MM.1S (cell line): ENCODE measurements at regions not wholly inside any gene's neighbourhood (a gene's known extent, or its start where the extent isn't known, plus 50 kb on each side); places are given as distances from the start of the nearest gene placed in this dataset.
A peak's percentile ranks its signal among the peaks of the same experiment; 100 is the strongest.

Source experiments
- DNase-seq: peaks from one replicate; pipeline ENCODE4 v3.0.0-alpha.2; 2015
- H2AFZ ChIP-seq: fragments of 300-600 bp; sonication (generic); 2 replicates; pipeline ENCODE4 v1.6.0; 2016; ENCODE audit warnings: antibody characterized with exemption, low read length
- H3F3A ChIP-seq: fragments of 300-600 bp; sonication (generic); 2 replicates; pipeline ENCODE4 v1.6.1; 2016; ENCODE audit warnings: mild to moderate bottlenecking, antibody characterized with exemption, low read length, moderate library complexity, mixed read lengths; ENCODE audit not compliant: insufficient read depth
- H3K27ac ChIP-seq: fragments of 300-600 bp; sonication (generic); 2 replicates; pipeline ENCODE4 v1.5.1; 2016; ENCODE audit warnings: mild to moderate bottlenecking, low read length
- H3K27me3 ChIP-seq: fragments of 300-600 bp; sonication (generic); replicated peaks from 2 replicates; pipeline ENCODE4 v1.6.0; 2016; ENCODE audit warnings: low read length; ENCODE audit not compliant: insufficient read depth
- H3K36me3 ChIP-seq: fragments of 300-600 bp; sonication (generic); replicated peaks from 2 replicates; pipeline ENCODE4 v1.6.1; 2016; ENCODE audit warnings: mild to moderate bottlenecking, low read length, mixed read lengths; ENCODE audit not compliant: insufficient read depth
- H3K4me1 ChIP-seq: fragments of 300-600 bp; sonication (generic); 2 replicates; pipeline ENCODE4 v1.6.1; 2016; ENCODE audit warnings: low read length, mixed read lengths
- H3K4me2 ChIP-seq: fragments of 300-600 bp; sonication (generic); 2 replicates; pipeline ENCODE4 v1.6.0; 2016; ENCODE audit warnings: low read depth, low read length
- H3K4me3 ChIP-seq: fragments of 300-600 bp; sonication (generic); 2 replicates; pipeline ENCODE4 v1.5.1; 2016; ENCODE audit warnings: low read length, mixed read lengths
- H3K79me2 ChIP-seq: fragments of 300-600 bp; sonication (generic); 2 replicates; pipeline ENCODE4 v1.6.1; 2016; ENCODE audit warnings: mixed run types, low read length, mixed read lengths
- H3K9ac ChIP-seq: fragments of 300-600 bp; sonication (generic); 2 replicates; pipeline ENCODE4 v1.6.1; 2016; ENCODE audit warnings: low read length, mixed read lengths
- H3K9me2 ChIP-seq: fragments of 300-600 bp; sonication (generic); replicated peaks from 2 replicates; pipeline ENCODE4 v1.6.1; 2016; ENCODE audit warnings: mild to moderate bottlenecking, low read length, mixed read lengths; ENCODE audit not compliant: insufficient read depth
- H3K9me3 ChIP-seq: fragments of 300-600 bp; sonication (generic); replicated peaks from 2 replicates; pipeline ENCODE4 v1.6.1; 2016; ENCODE audit warnings: mild to moderate bottlenecking, low read length, mixed read lengths; ENCODE audit not compliant: insufficient read depth
- H4K20me1 ChIP-seq: fragments of 300-600 bp; sonication (generic); 2 replicates; pipeline ENCODE4 v1.6.1; 2016; ENCODE audit warnings: mild to moderate bottlenecking, low read length, moderate library complexity, mixed read lengths; ENCODE audit not compliant: insufficient read depth
- EZH2 ChIP-seq: fragments of 300-600 bp; sonication (generic); optimal IDR thresholded peaks from 2 replicates; pipeline ENCODE3; 2017; ENCODE audit warnings: low read depth, mild to moderate bottlenecking, antibody characterized with exemption, low read length, mixed read lengths
- EZH2phosphoT487 ChIP-seq: fragments of 300-600 bp; sonication (generic); IDR thresholded peaks from 2 replicates; pipeline ENCODE4 v1.6.1; 2018; ENCODE audit warnings: antibody characterized with exemption, low read length
- TF ChIP-seq, protein P1 (sequence below): fragments of 300-600 bp; sonication (generic); IDR thresholded peaks from 2 replicates; pipeline ENCODE4 v1.5.1; 2016; ENCODE audit warnings: antibody characterized with exemption, low read length, mixed read lengths

DNA sequence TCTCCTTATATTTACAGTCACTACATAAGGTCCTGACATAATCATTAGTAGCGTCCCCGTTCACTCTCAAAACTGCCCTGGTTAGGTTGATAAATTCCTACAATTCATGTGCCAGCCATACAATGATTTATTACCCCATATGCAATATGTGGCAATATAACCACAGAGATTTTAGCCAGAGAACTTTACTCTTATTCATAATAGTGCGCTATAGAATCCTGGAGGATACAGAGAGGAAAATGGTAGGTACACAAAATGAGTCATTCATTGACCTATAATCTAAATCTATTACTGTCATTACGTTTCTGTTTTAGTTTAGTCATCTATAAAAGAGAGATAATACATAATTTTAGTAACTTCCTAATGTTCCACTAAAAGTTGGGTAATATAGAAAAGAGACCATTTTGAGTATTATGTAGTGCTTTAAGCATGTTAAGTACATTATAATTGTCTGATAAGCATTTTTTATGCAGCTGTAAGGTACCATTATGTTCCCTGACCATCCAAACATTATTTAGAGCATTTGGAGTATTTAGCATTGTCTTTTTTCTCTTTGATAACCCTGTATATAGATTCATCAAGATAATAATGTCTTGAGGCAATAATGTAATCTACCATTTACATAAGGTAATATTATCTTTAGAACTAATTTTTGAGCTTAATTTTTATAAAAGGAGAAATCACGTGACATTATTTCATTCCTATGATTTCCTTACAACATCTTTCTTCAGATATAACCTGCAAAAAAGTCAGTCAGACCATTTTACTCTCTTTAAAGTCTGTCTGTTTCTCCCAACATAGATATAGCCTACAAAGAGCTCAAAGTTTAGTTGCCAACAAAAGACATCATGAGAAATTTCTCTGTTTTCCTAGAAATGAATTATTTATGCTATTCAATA lies 655.5 kb upstream of the ZNF608 start:
- no peaks in the 10 kb centered on the region for H3K9me2 ChIP-seq
- H3K36me3 ChIP-seq = no peaks in the 10 kb centered on the region
- no peak overlapping the region for H3K4me3 ChIP-seq
- peak overlapping the region; percentile 5; the same call in 1 of the 2 replicates for H3K4me2 ChIP-seq
- no peaks in the 10 kb centered on the region for H4K20me1 ChIP-seq
- TF ChIP-seq, protein P1, sequence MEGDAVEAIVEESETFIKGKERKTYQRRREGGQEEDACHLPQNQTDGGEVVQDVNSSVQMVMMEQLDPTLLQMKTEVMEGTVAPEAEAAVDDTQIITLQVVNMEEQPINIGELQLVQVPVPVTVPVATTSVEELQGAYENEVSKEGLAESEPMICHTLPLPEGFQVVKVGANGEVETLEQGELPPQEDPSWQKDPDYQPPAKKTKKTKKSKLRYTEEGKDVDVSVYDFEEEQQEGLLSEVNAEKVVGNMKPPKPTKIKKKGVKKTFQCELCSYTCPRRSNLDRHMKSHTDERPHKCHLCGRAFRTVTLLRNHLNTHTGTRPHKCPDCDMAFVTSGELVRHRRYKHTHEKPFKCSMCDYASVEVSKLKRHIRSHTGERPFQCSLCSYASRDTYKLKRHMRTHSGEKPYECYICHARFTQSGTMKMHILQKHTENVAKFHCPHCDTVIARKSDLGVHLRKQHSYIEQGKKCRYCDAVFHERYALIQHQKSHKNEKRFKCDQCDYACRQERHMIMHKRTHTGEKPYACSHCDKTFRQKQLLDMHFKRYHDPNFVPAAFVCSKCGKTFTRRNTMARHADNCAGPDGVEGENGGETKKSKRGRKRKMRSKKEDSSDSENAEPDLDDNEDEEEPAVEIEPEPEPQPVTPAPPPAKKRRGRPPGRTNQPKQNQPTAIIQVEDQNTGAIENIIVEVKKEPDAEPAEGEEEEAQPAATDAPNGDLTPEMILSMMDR = no peak
- TF ChIP-seq EZH2phosphoT487 (no peak), EZH2 (no peak)
- no peaks in the 10 kb centered on the region for H3K4me1 ChIP-seq
- H3K27me3 ChIP-seq = no peaks in the 10 kb centered on the region
- H3K9ac ChIP-seq = no peak overlapping the region
- no peaks in the 10 kb centered on the region for H3F3A ChIP-seq
- H2AFZ ChIP-seq = no peak overlapping the region
- no peak overlapping the region for H3K27ac ChIP-seq
- no peaks in the 10 kb centered on the region for H3K9me3 ChIP-seq
- no peaks in the 10 kb centered on the region for H3K79me2 ChIP-seq
- DNase-seq = no peak

DNA sequence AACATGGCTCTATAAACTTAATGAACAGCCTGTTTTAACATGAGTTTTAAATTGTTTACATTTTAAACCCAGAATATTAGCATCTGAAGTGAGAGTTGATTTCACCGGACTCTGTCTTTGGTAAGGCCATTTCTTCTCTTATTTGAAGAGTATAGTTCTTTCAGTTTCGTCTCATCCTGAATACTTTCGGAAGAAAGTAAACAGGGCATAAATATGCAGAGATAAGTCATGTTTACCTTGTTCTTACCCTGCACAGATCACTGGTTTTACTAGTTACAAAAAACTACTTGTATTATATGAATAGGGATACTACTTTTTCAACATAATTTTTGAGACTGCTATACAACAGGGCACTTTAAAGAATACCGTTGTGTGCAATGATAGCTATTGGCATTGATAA lies 656.3 kb upstream of the ZNF608 start:
- H3K4me2 ChIP-seq = peak overlapping the region; percentile 5; the same call in 1 of the 2 replicates
- no peaks in the 10 kb centered on the region for H4K20me1 ChIP-seq
- DNase-seq = peak; percentile 40
- H3F3A ChIP-seq = 0 out of 2 replicates have a peak, but pooled peaks cover 2% of the 10 kb centered on the region
- H2AFZ ChIP-seq = no peak overlapping the region
- no peaks in the 10 kb centered on the region for H3K9me3 ChIP-seq
- H3K9ac ChIP-seq = no peak overlapping the region
- no peaks in the 10 kb centered on the region for H3K27me3 ChIP-seq
- no peaks in the 10 kb centered on the region for H3K36me3 ChIP-seq
- TF ChIP-seq EZH2phosphoT487 = no peak
- TF ChIP-seq EZH2 = no peak
- TF ChIP-seq, protein P1 = no peak
- peaks cover 7% of the 10 kb centered on the region for H3K4me1 ChIP-seq
- no peaks in the 10 kb centered on the region for H3K79me2 ChIP-seq
- H3K27ac ChIP-seq = no peak overlapping the region
- no peak overlapping the region for H3K4me3 ChIP-seq
- no peaks in the 10 kb centered on the region for H3K9me2 ChIP-seq

DNA sequence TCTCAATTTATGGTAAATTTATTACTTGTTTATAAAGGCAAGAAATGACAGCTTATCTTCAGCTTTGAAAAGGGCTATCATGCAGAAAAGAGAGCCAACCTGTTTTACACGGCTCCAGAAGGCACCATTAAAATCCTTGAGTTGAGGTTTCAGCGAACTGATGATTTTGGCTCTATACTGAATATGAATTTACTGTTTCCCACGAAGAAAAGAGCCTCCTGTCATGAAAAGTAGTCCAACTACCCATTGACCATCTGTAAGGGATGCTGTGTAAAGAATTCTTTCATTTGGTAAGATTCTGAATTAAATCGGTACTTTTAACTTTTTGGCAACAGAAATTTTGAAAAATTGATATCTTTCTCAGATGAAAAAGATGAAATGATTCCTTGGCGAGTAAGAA lies 657.6 kb upstream of the ZNF608 start:
- H3K27me3 ChIP-seq = no peaks in the 10 kb centered on the region
- DNase-seq = no peak
- H3K9me3 ChIP-seq = no peaks in the 10 kb centered on the region
- no peaks in the 10 kb centered on the region for H3K9me2 ChIP-seq
- H3K4me2 ChIP-seq = no peak overlapping the region
- H3K36me3 ChIP-seq = no peaks in the 10 kb centered on the region
- no peak for TF ChIP-seq EZH2phosphoT487
- TF ChIP-seq, protein P1 = no peak
- H3K4me3 ChIP-seq = no peak overlapping the region
- H3K27ac ChIP-seq = no peak overlapping the region
- no peaks in the 10 kb centered on the region for H4K20me1 ChIP-seq
- H3K4me1 ChIP-seq = peaks cover 19% of the 10 kb centered on the region
- H2AFZ ChIP-seq = no peak overlapping the region
- no peaks in the 10 kb centered on the region for H3K79me2 ChIP-seq
- peaks cover 15% of the 10 kb centered on the region for H3F3A ChIP-seq
- H3K9ac ChIP-seq = no peak overlapping the region
